GM19099 (cell line): ENCODE measurements at regions not wholly inside any gene's neighbourhood (a gene's known extent, or its start where the extent isn't known, plus 50 kb on each side); places are given as distances from the start of the nearest gene placed in this dataset.

ENCODE experiments used
- POLR2A ChIP-seq: IDR thresholded peaks from 3 replicates; pipeline ENCODE4 v1.6.1; 2011; ENCODE audit warnings: low read depth; ENCODE audit not compliant: insufficient read length; ENCODE audit errors: extremely low read depth

GRCh38 chr5:122691931-122692330, 82.9 kb upstream of the SNX2 start:
- no peak for TF ChIP-seq POLR2A

- TF ChIP-seq POLR2A, result no peak
Observed at GRCh38 chr5:122693963-122694362, 80.9 kb upstream of the SNX2 start.

DNA sequence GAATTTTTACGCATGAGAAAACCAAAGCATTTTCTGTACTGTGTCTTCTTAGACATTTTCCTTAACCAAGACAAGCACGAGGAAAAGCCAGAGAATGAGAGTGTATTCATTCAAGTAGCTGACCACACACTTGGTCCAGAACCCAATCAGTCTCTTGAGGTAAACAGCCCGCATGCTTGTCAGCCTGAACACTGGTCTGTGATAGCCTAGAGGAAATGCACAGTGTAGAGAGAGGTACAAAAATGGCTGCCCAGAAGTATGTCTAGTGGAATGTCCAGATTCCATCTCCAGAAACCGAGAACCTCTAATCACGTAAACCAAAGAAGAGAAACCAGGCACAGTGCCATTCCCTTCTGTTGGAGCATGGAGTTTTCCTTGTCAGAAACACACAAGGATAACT, 80.0 kb upstream of the SNX2 start:
- TF ChIP-seq POLR2A, result no peak

DNA sequence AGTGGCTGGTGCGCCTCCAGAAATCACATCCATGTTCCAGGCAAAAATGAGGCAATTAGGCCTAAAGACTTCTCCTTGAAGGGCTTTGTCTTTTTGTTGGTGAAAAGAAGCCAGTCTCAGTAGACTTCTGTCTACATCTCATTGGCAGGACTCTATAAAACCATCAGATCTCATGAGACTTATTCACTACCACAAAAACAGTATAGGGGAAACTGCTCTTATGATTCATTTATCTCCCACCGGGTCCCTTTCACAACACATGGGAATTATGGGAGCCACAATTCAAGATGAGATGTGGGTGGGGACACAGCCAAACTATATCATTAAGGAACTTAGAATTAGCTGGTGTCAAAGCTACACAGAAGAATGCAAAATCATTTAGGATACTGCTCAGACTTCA, 77.7 kb upstream of the SNX2 start:
- no peak for TF ChIP-seq POLR2A

GRCh38 chr5:122699201-122699600, 75.7 kb upstream of the SNX2 start:
- no peak for TF ChIP-seq POLR2A

DNA sequence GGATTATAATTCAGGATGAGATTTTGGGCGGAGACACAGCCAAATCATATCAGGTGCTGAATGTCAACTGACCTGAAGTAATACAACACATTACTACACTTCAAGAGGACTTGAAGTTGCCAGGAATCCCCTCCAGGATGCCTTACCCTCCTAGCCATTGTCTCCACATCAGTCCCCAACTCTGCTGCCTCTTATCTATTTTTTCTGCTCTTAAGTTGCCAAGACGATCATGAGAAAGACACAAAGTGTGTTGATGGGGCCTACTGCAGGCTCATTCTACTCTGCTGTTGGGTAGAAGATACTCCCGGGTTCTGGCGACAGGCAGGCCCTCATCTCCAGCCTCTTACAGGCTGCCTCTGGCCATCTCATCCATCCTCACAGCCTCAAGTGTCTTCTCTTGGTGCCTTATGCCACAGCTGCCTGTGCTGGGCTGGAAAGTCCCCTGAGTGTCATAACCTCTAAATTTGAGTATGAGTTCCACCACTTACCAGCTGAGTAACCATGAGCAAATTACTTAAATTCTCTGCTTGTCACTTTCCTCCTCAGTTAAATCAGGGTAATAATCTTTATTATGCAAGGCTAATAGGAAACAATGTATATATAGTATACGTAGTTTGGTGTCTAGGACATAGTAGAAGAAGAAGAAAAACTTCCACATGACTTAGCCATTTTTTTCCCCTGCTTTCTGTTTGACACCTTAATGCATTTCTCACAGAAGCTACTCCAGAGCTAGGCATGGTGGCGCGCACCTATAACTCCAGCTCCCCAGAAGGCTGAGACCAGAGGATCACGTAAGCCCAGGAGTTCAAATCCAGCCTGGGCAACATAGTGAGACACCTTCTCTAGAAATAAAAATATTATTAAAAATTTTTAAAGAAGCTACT, 73.0 kb upstream of the SNX2 start:
- peak; percentile 64 for TF ChIP-seq POLR2A

GRCh38 chr5:122702524-122702875, 72.4 kb upstream of the SNX2 start:
- TF ChIP-seq POLR2A, result peak; percentile 30

DNA sequence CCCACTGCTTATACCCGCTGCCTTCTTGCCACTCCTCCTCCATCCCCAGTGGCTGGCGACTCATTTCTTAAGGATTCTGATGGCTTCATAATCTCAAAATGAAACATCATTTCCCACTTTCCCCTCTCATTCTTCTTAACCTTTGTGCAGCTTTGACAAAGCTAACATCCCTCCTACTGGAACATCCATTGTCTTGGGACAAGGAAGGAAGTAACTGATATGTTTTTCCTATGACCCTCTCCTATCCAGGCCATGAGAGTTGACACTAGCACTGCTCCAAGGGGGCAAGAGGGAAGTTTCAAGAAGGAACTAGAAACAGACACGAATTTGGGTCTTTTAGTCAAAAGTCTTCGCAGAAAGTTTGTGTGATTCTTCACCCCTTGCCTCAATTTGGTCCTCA, 71.7 kb upstream of the SNX2 start:
- no peak for TF ChIP-seq POLR2A

DNA sequence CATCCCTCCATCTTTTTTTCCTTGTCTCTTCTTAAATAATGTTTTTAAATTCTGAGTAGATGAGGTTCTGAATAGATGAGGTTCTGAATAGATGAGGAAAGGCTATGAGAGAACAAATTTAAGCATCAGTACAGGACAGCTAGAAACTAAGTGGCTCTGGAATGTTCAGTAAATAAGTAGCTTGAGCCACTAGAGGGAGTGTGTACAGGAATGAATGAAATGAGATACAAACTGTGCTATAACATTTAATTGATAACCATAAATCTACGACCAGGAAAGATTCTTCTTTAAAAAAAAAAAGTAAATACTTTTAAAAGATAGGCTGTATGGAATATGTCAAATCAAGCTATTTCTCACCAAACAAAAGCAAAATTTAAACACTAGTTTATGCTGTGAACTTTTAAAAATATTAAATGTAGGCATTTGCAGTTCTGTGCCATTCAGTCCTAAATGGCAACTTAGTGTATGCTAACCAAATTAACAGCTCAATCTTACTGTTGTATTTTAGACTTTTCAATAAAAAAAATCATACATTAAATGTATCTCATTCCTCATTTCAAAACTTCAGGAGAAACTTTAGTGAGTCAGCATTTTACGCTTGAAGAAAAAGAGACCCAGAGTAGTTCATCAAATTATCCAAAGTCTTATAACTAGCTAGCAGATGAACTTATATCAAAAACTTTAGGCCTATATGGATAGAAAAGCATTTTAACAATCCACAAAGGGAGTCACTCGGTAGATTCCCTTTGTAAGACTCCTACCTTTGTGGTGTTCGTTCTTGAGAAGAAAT, 70.4 kb upstream of the SNX2 start:
- no peak for TF ChIP-seq POLR2A

- no peak for TF ChIP-seq POLR2A
Observed at GRCh38 chr5:122705851-122706250, 69.0 kb upstream of the SNX2 start.

DNA sequence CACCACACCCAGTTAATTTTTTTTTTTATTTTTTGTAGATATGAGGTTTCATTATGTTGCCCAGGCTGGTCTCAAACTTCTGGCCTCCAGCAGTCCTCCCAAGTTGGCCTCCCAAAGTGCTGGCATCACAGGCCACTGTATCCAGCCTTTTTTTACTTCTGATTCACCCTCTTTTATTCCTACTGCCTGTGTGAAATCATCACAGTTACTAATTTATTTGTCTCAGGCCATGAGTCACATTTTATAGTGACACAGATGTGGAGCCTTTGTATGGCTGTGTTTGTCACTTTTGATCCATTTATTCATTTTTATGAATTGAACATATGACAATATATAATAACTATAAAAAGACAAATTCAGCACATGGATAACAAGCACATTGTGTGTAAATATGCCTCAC, 67.1 kb upstream of the SNX2 start:
- TF ChIP-seq POLR2A, result no peak

DNA sequence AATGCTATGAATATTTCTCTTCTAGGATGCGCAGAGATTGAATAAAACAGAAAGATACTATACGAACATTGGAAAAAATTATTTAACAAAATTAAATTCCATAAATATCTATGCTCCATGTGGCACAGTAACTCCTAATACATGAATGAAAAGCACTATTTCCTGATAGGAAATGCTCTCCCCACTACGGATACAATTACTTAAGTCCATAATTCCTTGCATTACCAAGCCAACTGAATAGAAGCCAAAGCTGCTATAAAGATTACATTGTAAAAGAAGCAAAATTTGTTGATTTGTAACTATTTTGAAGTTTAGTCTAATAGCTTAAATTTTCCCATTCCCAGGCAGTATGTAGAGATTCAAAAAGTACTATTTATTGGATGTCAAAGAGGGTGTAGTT, 61.8 kb upstream of the SNX2 start:
- TF ChIP-seq POLR2A, result no peak

GRCh38 chr5:122715095-122715494, 59.8 kb upstream of the SNX2 start:
- no peak for TF ChIP-seq POLR2A

DNA sequence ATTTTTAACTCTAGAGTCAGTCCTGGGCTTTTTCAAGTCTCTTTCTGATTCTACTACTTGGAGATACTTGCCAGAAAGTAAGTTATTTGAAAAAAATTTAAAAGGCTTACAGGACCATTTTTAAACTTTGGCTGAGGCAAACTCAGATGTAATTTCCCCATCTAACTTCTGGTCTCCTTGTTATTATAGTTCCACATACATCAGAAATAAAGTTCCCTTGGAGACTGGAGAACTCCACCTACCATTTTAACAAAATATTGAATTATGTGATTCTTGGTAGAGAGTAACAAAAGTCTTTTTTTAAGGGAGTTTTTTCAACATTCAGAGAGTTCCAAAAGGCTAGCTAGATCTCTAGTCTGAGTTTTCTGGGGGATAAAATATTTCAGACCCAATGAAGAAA, 56.3 kb upstream of the SNX2 start:
- TF ChIP-seq POLR2A, result no peak

DNA sequence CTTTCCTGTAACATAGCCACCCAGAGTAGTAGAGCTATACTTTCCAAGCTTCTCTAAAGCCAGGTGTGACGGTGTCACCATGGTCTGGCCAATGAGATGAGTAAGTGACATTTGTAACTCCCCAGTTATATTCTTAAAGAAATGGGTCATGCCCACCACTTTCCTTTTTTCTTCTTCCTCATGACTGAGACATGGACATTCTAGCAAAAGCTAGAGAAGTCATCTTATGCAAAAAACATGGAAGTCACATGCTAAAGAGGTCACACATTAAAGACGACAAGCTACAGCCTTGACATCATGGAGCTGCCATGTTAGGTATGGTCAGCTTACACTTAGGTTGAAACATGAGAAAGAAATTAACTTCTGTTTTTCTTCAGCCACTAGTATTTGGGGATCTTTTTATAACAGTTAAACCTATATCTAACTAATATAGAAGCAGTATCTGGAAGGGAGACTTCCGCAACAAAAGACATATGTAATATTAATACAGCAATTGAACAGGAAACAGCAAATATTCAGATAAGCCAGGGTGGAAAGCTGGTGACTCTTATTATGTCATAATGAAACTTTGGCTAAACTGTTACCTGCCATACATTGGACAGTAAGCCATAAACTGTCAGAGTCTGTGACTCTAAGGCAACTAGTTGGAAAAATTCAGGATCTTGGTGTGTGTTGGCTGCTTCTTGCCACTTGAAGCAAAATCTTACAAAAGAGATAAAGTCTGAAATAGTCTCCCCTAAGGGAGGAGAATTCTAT, 54.7 kb upstream of the SNX2 start:
- no peak for TF ChIP-seq POLR2A

- TF ChIP-seq POLR2A, result no peak
Observed at GRCh38 chr5:122721127-122721526, 53.8 kb upstream of the SNX2 start.

DNA sequence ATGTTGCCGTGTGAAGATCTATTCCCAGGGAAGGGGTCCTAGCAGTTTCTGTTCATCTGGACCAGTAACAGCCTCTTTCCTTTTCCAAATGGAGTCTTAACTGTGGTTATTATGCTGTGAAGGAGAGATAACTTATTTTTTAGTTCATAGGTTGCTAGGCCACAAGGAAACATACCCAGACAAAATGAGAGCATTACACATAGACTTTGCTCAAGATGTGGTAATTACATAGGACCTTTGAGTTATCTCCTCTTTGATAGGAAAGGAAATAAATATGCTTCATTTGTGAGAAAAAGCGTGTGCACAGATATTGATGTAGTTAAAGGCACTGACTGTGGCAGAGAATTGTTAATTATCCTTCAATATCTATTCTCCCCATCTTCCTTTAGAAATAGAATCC, 52.5 kb upstream of the SNX2 start:
- TF ChIP-seq POLR2A, result no peak
